Ovary (tissue), 7 donors: ENCODE measurements at regions not wholly inside any gene's neighbourhood (a gene's known extent, or its start where the extent isn't known, plus 50 kb on each side); places are given as distances from the start of the nearest gene placed in this dataset.

Source experiments
- DNase-seq, 5 donors: peaks; one replicate each; pipeline ENCODE4 v3.0.0-alpha.2; 2019 to 2020
- H3K27ac ChIP-seq, 2 donors: fragments of 200-600 bp; one replicate each; pipeline versions ENCODE4 v1.5.1 to v1.8.0; 2019 to 2022
- H3K27me3 ChIP-seq: fragments of 200-600 bp; one replicate; pipeline ENCODE4 v1.8.0; 2022
- H3K36me3 ChIP-seq: fragments of 200-600 bp; sonication (generic); one replicate; pipeline ENCODE4 v1.5.1; 2019
- H3K4me1 ChIP-seq: one replicate; pipeline ENCODE4 v1.8.1; 2013; ENCODE audit warnings: mild to moderate bottlenecking, moderate library complexity; ENCODE audit not compliant: insufficient read depth
- H3K4me3 ChIP-seq: fragments of 200-600 bp; sonication (generic); one replicate; pipeline ENCODE4 v1.5.1; 2017
- H3K9me3 ChIP-seq, 2 donors: fragments of 200-600 bp in 1 of 2; sonication (generic) in 1 of 2; one replicate each; pipeline versions ENCODE4 v1.5.1 to v1.8.1; 2013 to 2019; ENCODE audit warnings: mild to moderate bottlenecking in 1 of 2, moderate library complexity in 1 of 2
- EP300 ChIP-seq: sonication (generic); formaldehyde crosslinking; IDR thresholded peaks from one replicate; pipeline ENCODE4 v1.6.1; 2017; ENCODE audit warnings: antibody characterized with exemption
- POLR2A ChIP-seq: fragments of 450-650 bp; IDR thresholded peaks from one replicate; pipeline ENCODE4 v1.6.1; 2017; ENCODE audit warnings: antibody characterized with exemption, mild to moderate bottlenecking, moderate library complexity
- WGBS, 3 donors: extraction: QIAGEN DNeasy Blood & Tissue Kit in 1 of 3; methylation state at CpG; one replicate each; pipeline versions ENCODE4 v1.1.5 to v1.1.7; 2013 to 2017; 5-methylcytosine and 5-hydroxymethylcytosine counted together
- intact Hi-C, 4 donors: fragments of 100-400 bp; cut with DNase I; formaldehyde crosslinking; loops; one replicate each; pipeline versions ENCODE4 v1.11.0 to v1.15.1; 2022 to 2023
- TF ChIP-seq, protein P1 (sequence below), 3 donors: fragments of 450-650 bp in 2 of 3; fragments of 200-600 bp in 1 of 3; IDR thresholded peaks; one replicate each; pipeline versions ENCODE4 v1.5.1 to v1.8.0; 2016 to 2022; ENCODE audit warnings: antibody characterized with exemption in 3 of 3, mild to moderate bottlenecking in 1 of 3
- donor health status: DM: no; HTN: no; CAD: no; lungs with moderate emphysema.
- donor health status: DM: no; HTN: no; CAD: no.
- donor health status: Bipolar disorder and iron deficiency.
- donor health status: DM: no; HTN: no; CAD: no.
- donor health status: DM: yes; HTN: yes; CAD: no.

DNA sequence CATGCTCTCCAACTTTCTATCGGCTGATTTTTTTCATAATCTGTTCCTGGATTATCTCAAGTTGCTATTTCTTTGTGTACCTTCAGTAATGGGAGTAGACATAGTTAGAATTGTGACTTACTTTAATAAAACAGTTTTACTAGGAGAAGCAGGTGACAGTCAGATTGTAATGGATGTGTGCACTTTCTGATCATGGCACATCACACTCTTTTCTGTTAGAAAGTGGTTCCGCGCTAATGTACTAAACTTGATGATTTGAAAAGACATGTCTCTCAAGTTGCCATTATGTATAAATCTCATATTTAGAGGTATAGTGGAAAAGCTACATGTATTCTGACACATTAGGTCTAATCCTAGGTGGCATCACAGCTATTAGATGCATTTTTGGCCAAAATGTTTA lies 121.3 kb upstream of the CDH8 start:
- TF ChIP-seq POLR2A (no peak), EP300 (no peak)
- TF ChIP-seq, protein P1, sequence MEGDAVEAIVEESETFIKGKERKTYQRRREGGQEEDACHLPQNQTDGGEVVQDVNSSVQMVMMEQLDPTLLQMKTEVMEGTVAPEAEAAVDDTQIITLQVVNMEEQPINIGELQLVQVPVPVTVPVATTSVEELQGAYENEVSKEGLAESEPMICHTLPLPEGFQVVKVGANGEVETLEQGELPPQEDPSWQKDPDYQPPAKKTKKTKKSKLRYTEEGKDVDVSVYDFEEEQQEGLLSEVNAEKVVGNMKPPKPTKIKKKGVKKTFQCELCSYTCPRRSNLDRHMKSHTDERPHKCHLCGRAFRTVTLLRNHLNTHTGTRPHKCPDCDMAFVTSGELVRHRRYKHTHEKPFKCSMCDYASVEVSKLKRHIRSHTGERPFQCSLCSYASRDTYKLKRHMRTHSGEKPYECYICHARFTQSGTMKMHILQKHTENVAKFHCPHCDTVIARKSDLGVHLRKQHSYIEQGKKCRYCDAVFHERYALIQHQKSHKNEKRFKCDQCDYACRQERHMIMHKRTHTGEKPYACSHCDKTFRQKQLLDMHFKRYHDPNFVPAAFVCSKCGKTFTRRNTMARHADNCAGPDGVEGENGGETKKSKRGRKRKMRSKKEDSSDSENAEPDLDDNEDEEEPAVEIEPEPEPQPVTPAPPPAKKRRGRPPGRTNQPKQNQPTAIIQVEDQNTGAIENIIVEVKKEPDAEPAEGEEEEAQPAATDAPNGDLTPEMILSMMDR (IDR thresholded peaks at IDR 0.05): no peak
- WGBS, 3 donors: 90 to 93% (median 92%) methylated on average over 3 of the region's 3 CpGs

DNA sequence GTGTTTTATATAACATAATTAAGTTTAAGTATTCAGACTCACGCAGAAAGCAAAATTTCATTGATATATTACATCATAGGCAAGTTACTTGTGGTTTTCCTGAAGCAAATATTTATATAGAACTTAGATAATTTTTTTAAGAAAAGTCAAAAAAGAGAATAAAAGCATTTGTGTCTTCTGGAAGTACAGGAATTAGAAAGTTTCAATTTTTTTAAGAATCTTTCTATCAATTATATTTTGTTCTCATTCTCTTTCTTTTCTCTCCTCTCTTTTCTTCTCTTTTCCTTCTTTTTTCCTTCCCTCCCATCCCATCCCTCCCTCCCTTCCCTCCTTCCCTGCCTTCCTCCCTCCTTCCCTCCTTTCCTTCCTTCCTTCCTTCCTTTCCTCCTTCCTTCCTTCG lies 120.7 kb upstream of the CDH8 start:
- Histone ChIP-seq H3K9me3 (no peaks in the 10 kb centered on the region), H3K27me3 (no peaks in the 10 kb centered on the region), H3K4me1 (no peaks in the 10 kb centered on the region), H3K4me3 (no peak overlapping the region), H3K36me3 (no peaks in the 10 kb centered on the region), H3K27ac (no peak overlapping the region)
- no peak for TF ChIP-seq EP300
- no peak for TF ChIP-seq POLR2A
- TF ChIP-seq, protein P1 (IDR thresholded peaks at IDR 0.05): no peak
- 57 to 78% (median 65%) methylated on average over 2 of the region's 2 CpGs for WGBS, 3 donors
- intact Hi-C loops: no loop called here
- no peak for DNase-seq

More for the DNA sequence above, 121.3 kb upstream of the CDH8 start:
- Histone ChIP-seq H3K9me3 (no peaks in the 10 kb centered on the region), H3K36me3 (no peaks in the 10 kb centered on the region), H3K27me3 (no peaks in the 10 kb centered on the region), H3K4me3 (no peak overlapping the region), H3K27ac (no peak overlapping the region), H3K4me1 (no peaks in the 10 kb centered on the region)
- intact Hi-C loops: no loop called here
- DNase-seq: no peak

DNA sequence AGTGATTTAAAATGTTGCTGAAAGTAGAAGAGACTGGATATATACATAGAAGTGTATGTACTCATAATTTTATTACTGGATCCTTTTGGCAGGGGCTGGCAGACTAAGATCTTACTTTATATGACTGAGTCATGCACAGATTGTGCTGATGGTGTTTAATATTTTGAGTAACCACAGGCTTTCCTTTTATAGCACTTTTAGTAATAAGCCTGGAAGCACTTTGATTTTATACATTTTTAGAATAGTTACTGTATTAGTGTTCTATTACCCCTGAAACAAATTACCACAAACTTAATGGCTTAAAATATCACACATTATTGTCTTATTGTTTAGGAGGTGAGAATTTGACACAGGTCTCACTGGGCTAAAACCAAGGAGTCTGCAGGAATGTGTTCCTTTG lies 113.4 kb upstream of the CDH8 start:
- H3K27me3 ChIP-seq: no peaks in the 10 kb centered on the region
- no peaks in the 10 kb centered on the region for H3K4me1 ChIP-seq
- no peak overlapping the region for H3K27ac ChIP-seq
- intact Hi-C loops: no loop called here
- DNase-seq: no peak
- H3K4me3 ChIP-seq: no peak overlapping the region
- H3K9me3 ChIP-seq: no peaks in the 10 kb centered on the region
- no peak for TF ChIP-seq EP300
- TF ChIP-seq, protein P1 (IDR thresholded peaks at IDR 0.05): no peak
- TF ChIP-seq POLR2A: no peak
- no peaks in the 10 kb centered on the region for H3K36me3 ChIP-seq

DNA sequence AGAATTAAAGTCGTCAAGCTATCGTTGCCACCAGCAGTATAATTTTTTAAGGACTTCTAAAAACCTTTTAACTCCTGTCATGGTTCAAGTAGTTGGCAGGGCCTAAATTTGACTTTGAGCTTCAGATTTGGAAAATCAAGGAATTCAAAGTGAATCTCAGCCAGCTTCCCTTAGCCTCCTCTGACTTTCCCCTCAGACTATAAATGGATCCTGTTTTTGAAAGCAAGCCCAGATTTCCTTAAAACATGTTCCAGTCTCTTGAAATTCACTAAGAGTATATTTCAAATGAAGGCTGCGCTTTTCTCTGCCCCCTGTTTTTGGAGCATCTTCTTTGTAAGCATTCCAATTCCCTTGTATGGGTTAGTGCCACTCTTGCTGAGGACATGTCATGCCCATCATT lies 101.8 kb upstream of the CDH8 start:
- 41 to 65% (median 65%) methylated on average over 3 of the region's 3 CpGs for WGBS, 3 donors
- H3K27ac ChIP-seq: no peak overlapping the region
- intact Hi-C loops: no loop called here

More for the DNA sequence above, 101.8 kb upstream of the CDH8 start:
- DNase-seq: no peak
- Histone ChIP-seq H3K4me3 (no peak overlapping the region), H3K36me3 (no peaks in the 10 kb centered on the region), H3K9me3 (no peaks in the 10 kb centered on the region), H3K27me3 (no peaks in the 10 kb centered on the region), H3K4me1 (no peaks in the 10 kb centered on the region)
- TF ChIP-seq, protein P1 (IDR thresholded peaks at IDR 0.05): no peak
- TF ChIP-seq POLR2A: no peak
- no peak for TF ChIP-seq EP300
